D341Med (cell line): ENCODE measurements at regions not wholly inside any gene's neighbourhood (a gene's known extent, or its start where the extent isn't known, plus 50 kb on each side); places are given as distances from the start of the nearest gene placed in this dataset.
"Not testable (repeated sequence)": the region's sequence is repeated elsewhere in the genome, so short reads cannot be mapped to it uniquely, and the experiment has no call there.

ENCODE experiments used
- DNase-seq: peaks from one replicate; pipeline ENCODE4 v3.0.0; 2012; ENCODE audit warnings: low spot score

- no peak for DNase-seq
Observed at GRCh38 chr21:35568643-35569042, 491.7 kb downstream of the SETD4 start.

- no peak for DNase-seq
Observed at GRCh38 chr21:35566874-35567273, 493.5 kb downstream of the SETD4 start.

GRCh38 chr21:35565204-35565611 is 495.1 kb downstream of the SETD4 start:
- DNase-seq = no peak

GRCh38 chr21:35563885-35564451 is 496.4 kb downstream of the SETD4 start:
- no peak for DNase-seq

- DNase-seq = no peak
Observed at GRCh38 chr21:35562876-35563275, 497.4 kb downstream of the SETD4 start.

GRCh38 chr21:35561116-35561515 is 499.2 kb downstream of the SETD4 start:
- DNase-seq = no peak

GRCh38 chr21:35559829-35560225 is 500.5 kb downstream of the SETD4 start:
- no peak for DNase-seq

GRCh38 chr21:35559128-35559828 is 501.0 kb downstream of the SETD4 start:
- no peak for DNase-seq

GRCh38 chr21:35556536-35556935 is 503.8 kb downstream of the SETD4 start:
- no peak for DNase-seq

GRCh38 chr21:35552483-35552882 is 503.4 kb upstream of the RUNX1 start:
- DNase-seq = not testable (repeated sequence)

GRCh38 chr21:35548904-35549615 is 500.0 kb upstream of the RUNX1 start:
- no peak for DNase-seq

- DNase-seq = no peak
Observed at GRCh38 chr21:35547946-35548774, 499.1 kb upstream of the RUNX1 start.

- no peak for DNase-seq
Observed at GRCh38 chr21:35543746-35544145, 494.6 kb upstream of the RUNX1 start.

- no peak for DNase-seq
Observed at GRCh38 chr21:35540950-35541638, 492.0 kb upstream of the RUNX1 start.

- no peak for DNase-seq
Observed at GRCh38 chr21:35538386-35538785, 489.3 kb upstream of the RUNX1 start.

GRCh38 chr21:35537604-35538003 is 488.5 kb upstream of the RUNX1 start:
- DNase-seq = no peak

GRCh38 chr21:35533893-35534292 is 484.8 kb upstream of the RUNX1 start:
- DNase-seq = no peak

GRCh38 chr21:35530766-35531165 is 481.7 kb upstream of the RUNX1 start:
- no peak for DNase-seq

GRCh38 chr21:35529171-35529863 is 480.2 kb upstream of the RUNX1 start:
- DNase-seq = no peak

- no peak for DNase-seq
Observed at GRCh38 chr21:35528116-35529042, 479.3 kb upstream of the RUNX1 start.
